ENCODE measurements at regions not wholly inside any gene's neighbourhood (a gene's known extent, or its start where the extent isn't known, plus 50 kb on each side); places are given as distances from the start of the nearest gene placed in this dataset.

DNA sequence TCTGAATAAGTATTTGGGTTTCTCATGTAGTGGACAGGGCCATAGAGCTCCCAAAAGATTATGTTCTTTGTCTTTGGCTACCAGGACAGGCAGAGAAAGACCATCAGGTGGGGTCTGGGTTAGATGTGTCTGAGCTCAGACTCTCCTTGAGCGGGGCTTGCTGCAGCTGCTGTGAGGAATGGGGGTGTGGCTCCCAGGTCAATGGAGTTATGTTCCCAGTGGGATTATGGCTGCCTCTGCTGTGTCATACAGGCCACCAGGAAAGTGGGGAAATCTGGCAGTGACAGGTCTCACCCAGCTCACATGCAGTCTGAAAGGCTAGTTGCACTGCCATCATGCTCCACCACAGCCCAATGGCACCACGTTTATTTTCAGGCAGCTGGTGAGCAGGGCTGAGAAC is 97.0 kb upstream of the FERD3L start:
- no peak for DNase-seq (ENCODE audit: low read depth in 4 of 4, low spot score in 3 of 4)

DNA sequence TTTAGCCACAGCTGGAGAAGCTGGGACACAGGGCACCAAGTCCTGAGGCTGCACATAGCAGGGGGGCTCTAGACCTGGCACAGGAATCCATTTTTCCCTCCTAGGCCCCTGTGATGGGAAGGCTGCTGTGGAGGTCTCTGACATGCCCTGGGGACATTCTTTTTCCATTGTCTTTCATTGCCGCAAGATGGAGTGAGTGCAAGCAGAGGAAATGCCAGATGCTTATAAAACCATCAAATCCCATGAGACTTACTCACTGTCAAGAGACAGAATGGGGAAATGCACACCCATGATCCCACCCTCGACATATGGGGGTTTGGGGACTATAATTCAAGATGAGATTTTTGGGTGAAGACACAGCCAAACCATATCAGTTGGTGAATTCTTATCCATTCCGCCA is 94.7 kb upstream of the FERD3L start:
- no peak for DNase-seq (ENCODE audit: low read depth in 4 of 4, low spot score in 3 of 4)

DNA sequence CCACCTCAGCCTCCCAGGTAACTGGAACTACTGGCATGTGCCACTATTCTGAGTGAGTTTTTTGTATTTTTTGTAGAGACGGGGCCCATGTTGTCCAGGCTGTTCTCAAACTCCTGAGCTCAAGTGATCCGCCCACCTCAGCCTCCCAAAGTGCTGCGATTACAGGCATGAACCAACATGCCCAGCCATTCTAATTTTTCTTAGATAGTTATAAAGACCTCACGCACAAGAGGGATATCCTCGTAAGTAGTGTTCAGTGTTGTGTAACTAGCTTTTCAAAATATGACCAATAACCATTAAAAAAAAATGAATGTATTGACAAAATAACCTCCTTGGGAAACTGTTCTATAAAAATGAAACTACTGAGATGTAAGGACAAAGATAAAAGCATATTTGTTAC is 90.5 kb upstream of the FERD3L start:
- no peak for DNase-seq (ENCODE audit: low read depth in 4 of 4, low spot score in 3 of 4)

DNA sequence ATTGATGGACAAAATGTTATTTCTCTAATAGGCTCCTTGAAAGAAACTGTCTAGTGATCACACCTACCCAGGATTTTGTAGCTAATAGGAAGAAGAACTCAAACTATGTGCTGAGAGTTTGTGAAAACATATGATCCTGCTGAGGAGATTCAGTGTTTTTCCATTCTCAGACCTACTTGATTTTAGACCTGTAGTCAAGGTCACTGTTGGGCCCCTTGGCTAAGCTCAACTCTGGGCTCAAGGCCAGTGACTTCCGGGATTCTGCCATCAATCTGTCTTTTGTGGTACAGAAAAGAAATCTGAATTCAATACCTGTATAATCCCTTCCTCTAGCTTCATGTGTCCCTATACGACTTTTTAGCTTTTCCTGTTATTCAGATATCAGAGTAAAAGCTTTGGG is 79.7 kb upstream of the FERD3L start:
- no peak for DNase-seq (ENCODE audit: low read depth in 4 of 4, low spot score in 3 of 4)

DNA sequence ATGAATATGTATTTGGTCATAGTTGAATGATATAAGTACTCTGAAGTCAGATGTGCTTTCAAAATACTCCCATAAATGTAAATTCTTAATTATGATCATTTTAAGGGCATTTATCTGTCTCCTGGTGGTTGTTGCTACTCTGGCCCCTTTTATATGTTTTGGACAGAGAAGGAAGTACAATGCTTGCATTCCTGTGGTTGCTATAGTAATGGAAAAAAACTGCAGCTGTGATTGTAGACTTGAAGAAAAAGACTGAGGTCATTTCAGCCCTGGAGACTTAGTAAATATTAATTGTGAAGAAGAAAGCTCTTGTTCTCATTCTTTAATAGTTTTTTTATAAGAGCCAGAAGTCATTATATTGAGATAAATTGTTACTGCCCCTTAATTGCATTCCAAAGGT is 70.2 kb upstream of the FERD3L start:
- peak; percentile 23 to 64 (median 44) for DNase-seq (ENCODE audit: low read depth in 4 of 4, low spot score in 3 of 4)

DNA sequence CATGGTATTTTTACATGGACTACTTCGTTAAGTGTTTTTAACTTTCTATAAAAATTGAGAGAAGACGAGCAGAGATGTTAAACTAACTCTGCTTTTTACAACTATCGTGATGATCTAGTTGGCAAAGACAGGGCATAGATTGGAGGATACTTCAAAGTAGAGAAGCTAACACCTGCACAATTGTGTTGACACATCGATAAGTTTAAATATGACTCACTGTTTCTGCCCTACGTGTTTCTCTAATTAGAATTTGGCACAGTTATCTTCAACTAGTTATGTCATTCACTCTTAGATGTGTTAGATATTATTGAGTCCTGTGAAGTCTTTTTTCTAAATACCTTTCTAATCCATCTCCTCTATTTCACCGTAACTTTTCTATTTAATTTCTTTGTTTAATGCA is 68.5 kb upstream of the FERD3L start:
- DNase-seq (ENCODE audit: low read depth in 4 of 4, low spot score in 3 of 4): no peak

DNA sequence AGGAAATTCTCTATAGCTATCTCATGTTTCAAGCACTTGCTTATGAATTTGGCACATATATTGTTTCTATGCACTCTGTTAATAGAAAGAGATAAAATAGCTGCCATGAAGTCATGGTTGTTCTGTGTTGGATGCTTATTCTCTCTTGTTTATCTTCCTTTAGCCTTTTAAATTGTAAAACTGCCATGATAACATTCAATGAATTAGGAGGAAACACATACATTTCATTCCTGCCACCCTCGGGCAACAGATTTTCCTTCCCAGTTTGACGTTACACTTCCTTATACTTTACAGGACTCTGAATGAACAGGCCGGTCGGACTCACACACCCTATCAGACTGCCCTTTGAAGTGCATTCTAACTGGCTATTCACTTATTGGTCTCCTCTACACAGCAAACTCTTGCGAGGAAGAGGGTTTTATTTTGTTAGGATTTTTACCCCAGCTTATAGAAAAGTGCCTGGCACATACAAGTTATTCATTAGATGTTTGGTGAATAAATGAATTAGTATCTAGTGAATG is 65.7 kb upstream of the FERD3L start:
- no peak for DNase-seq (ENCODE audit: low read depth in 4 of 4, low spot score in 3 of 4)

DNA sequence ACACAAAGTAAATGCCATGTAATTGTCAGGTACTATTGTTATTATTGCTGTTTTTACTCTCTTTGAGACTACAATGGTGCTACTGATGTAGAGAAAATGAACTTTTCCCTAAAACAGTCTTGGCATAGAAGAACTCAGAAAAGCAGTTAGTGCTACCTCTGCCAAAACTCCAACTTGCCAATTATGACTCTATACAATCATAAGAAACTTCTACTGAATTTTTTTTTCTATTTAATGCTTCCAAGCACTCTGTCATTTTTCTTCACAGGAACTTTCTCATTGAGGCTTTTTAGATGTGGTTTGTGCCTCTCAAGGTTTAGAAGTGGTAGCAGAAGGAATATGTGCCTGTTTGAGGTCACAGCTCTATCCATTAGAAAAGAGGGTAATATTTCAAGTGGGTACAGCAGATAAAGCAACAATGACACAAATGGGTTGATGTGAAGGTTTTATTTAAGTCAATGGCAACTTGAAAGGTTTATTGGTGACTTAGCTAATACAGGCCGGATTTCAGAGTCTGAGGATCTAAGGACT is 64.0 kb upstream of the FERD3L start:
- no peak for DNase-seq (ENCODE audit: low read depth in 4 of 4, low spot score in 3 of 4)

DNA sequence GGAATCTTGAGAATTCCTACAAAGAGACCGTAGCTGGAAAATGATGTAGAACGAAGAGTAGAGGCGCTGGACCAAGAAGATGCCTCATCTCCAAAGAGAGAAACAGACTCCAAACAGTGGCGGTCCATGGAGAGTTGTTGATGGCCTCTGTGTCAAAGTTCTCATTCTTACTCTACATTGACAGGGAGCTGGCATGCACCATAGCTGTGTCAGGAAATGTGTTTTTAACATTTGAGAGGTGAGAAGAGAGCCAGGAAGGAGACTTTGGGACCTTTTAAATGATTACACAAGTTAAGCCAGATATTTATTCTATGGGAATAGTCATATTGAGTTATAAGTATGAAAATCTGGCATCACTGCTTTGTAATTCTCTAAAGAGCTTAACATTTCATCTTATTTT is 61.5 kb upstream of the FERD3L start:
- no peak for DNase-seq (ENCODE audit: low read depth in 4 of 4, low spot score in 3 of 4)

DNA sequence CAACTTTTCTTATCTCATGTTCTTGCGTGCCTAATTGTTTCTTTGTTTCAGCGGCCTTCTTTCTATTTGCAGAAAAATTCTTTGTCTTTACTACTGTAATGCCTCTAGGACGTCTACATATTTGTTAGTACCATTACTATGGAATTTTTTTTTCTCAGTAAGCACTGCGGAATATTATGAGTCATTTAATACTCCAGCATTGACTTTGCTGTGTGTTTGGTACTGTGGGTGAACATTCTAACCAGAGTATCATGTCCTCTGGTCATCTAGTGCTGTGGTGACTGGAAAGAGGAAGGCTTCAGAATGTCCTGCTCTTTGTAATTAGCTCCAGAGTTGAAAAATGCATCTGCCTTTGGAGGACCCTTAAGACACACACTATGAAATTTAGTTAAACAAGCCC is 58.5 kb upstream of the FERD3L start:
- no peak for DNase-seq (ENCODE audit: low read depth in 4 of 4, low spot score in 3 of 4)

DNA sequence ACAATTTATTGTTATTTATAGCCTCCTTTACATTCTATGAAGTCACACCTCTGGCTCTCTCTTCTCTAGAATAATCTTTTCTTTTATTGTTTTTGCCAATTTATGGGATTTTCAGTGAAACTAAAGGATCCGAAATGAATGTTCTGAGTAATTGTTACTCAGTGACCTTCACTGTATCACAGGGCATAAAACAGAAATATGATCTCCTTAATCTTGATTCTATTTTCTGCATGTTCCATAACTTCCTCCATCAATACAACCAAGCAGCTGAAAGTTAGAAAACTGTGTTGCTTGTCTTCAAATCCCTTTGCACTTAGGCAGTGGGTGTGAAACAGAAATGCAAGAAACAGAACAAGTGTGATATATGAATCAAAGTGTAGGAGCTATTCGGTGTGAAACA is 57.4 kb upstream of the FERD3L start:
- DNase-seq (ENCODE audit: low read depth in 4 of 4, low spot score in 3 of 4): no peak
